Right cardiac atrium (tissue), 5 donors: ENCODE measurements at regions not wholly inside any gene's neighbourhood (a gene's known extent, or its start where the extent isn't known, plus 50 kb on each side); places are given as distances from the start of the nearest gene placed in this dataset.

Experiments used
- ATAC-seq, 2 donors: fragments of 200-7000 bp; cut with Tn5 transposase; one replicate each; pipeline versions ENCODE4 v1.8.0 to v1.9.1; 2020; ENCODE audit warnings: moderate library complexity in 2 of 2, mild to moderate bottlenecking in 1 of 2
- DNase-seq, 3 donors: peaks; one replicate each; pipeline ENCODE4 v3.0.0-alpha.2; 2020
- H3K27ac ChIP-seq: one replicate; pipeline ENCODE4 v1.5.1; 2013; ENCODE audit warnings: mild to moderate bottlenecking, low read length, control low read depth, moderate library complexity
- H3K27me3 ChIP-seq: one replicate; pipeline ENCODE4 v1.6.1; 2013; ENCODE audit not compliant: control insufficient read depth, insufficient read depth
- H3K4me1 ChIP-seq: one replicate; pipeline ENCODE4 v1.6.1; 2013; ENCODE audit warnings: low read length; ENCODE audit not compliant: control insufficient read depth, insufficient read depth
- H3K4me3 ChIP-seq: one replicate; pipeline ENCODE4 v1.5.1; 2013; ENCODE audit warnings: low read length, control low read depth
- H3K9me3 ChIP-seq: one replicate; pipeline ENCODE4 v1.6.1; 2013; ENCODE audit warnings: low read length; ENCODE audit not compliant: control insufficient read depth
- WGBS: extraction: QIAGEN DNeasy Blood & Tissue Kit; methylation state at CpG from one replicate; pipeline ENCODE4 v1.1.7; 2013; 5-methylcytosine and 5-hydroxymethylcytosine counted together
- intact Hi-C, 4 donors: fragments of 100-400 bp; cut with DNase I; formaldehyde crosslinking; loops; one replicate each; pipeline versions ENCODE4 v1.11.0 to v1.14.0; 2022 to 2023
- donor health status: healthy with polysubstance abuse.
- donor health status: DM: no; HTN: yes; CAD: no.
- donor health status: DM: no; HTN: no; CAD: no.
- donor health status: DM: no; HTN: yes; CAD: no; lungs with severe emphysema.
- donor health status: DM: yes; HTN: yes; CAD: no.

GRCh38 chr3:72442759-72443158 lies 405.5 kb downstream of the SHQ1 start:
- Histone ChIP-seq H3K4me1 (no peaks in the 10 kb centered on the region), H3K27ac (no peak overlapping the region), H3K4me3 (no peak overlapping the region), H3K27me3 (no peaks in the 10 kb centered on the region), H3K9me3 (no peaks in the 10 kb centered on the region)
- DNase-seq (no peak), ATAC-seq (no peak)
- WGBS, result 89% methylated on average over 4 of the region's 4 CpGs
- intact Hi-C loops, result loop anchor here in 1 of 4 donors (10.0 kb wide), 1 partner anchor 138 kb away; no protein-coding TSS in a partner anchor

GRCh38 chr3:72441284-72441994 lies 406.8 kb downstream of the SHQ1 start:
- ATAC-seq (no peak), DNase-seq (no peak)
- no peaks in the 10 kb centered on the region for H3K9me3 ChIP-seq
- WGBS, result 87% methylated on average over 5 of the region's 5 CpGs
- no peaks in the 10 kb centered on the region for H3K27me3 ChIP-seq
- H3K4me3 ChIP-seq, result no peak overlapping the region
- intact Hi-C loops, result loop anchor here in 1 of 4 donors (10.0 kb wide), 1 partner anchor 137 kb away; no protein-coding TSS in a partner anchor
- H3K4me1 ChIP-seq, result no peaks in the 10 kb centered on the region
- no peak overlapping the region for H3K27ac ChIP-seq

- no peak for ATAC-seq
- WGBS, result 82% methylated on average over 4 of the region's 4 CpGs
- H3K27ac ChIP-seq, result no peak overlapping the region
- H3K27me3 ChIP-seq, result no peaks in the 10 kb centered on the region
- H3K4me1 ChIP-seq, result no peaks in the 10 kb centered on the region
- H3K9me3 ChIP-seq, result no peaks in the 10 kb centered on the region
- no peak for DNase-seq
- no peak overlapping the region for H3K4me3 ChIP-seq
- intact Hi-C loops, result loop anchor here in 1 of 4 donors (10.0 kb wide), 1 partner anchor 136 kb away; no protein-coding TSS in a partner anchor
Measured at GRCh38 chr3:72440491-72440890, 407.8 kb downstream of the SHQ1 start.

GRCh38 chr3:72439321-72440183 lies 408.7 kb downstream of the SHQ1 start:
- Histone ChIP-seq H3K27ac (no peak overlapping the region), H3K9me3 (no peaks in the 10 kb centered on the region), H3K4me3 (no peak overlapping the region), H3K27me3 (no peaks in the 10 kb centered on the region), H3K4me1 (no peaks in the 10 kb centered on the region)
- intact Hi-C loops, result loop anchor here in 1 of 4 donors (10.0 kb wide), 1 partner anchor 135 kb away; no protein-coding TSS in a partner anchor
- DNase-seq (no peak), ATAC-seq (no peak)
- WGBS, result 61% methylated on average over 5 of the region's 5 CpGs

- Histone ChIP-seq H3K27me3 (no peaks in the 10 kb centered on the region), H3K27ac (no peak overlapping the region), H3K4me3 (no peak overlapping the region), H3K9me3 (no peaks in the 10 kb centered on the region), H3K4me1 (no peaks in the 10 kb centered on the region)
- WGBS, result 71% methylated on average over 5 of the region's 5 CpGs
- ATAC-seq (peak in 1 of 2 donors; percentile 32), DNase-seq (no peak)
- intact Hi-C loops, result no loop called here
Measured at GRCh38 chr3:72437661-72438406, 410.4 kb downstream of the SHQ1 start.

- intact Hi-C loops, result no loop called here
- no peak overlapping the region for H3K4me3 ChIP-seq
- no peak for ATAC-seq
- 72% methylated on average over 7 of the region's 7 CpGs for WGBS
- no peaks in the 10 kb centered on the region for H3K9me3 ChIP-seq
- H3K27me3 ChIP-seq, result no peaks in the 10 kb centered on the region
- H3K27ac ChIP-seq, result no peak overlapping the region
- H3K4me1 ChIP-seq, result no peaks in the 10 kb centered on the region
- no peak for DNase-seq
Measured at GRCh38 chr3:72436863-72437592, 411.2 kb downstream of the SHQ1 start.

- Histone ChIP-seq H3K27ac (no peak overlapping the region), H3K27me3 (no peaks in the 10 kb centered on the region), H3K4me3 (no peak overlapping the region), H3K4me1 (peaks cover 2% of the 10 kb centered on the region), H3K9me3 (no peaks in the 10 kb centered on the region)
- intact Hi-C loops, result no loop called here
- WGBS, result 55% methylated on average over 1 of the region's 1 CpG
- DNase-seq (no peak), ATAC-seq (no peak)
Measured at GRCh38 chr3:72434296-72434695, 413.9 kb downstream of the SHQ1 start.

- Histone ChIP-seq H3K27me3 (no peaks in the 10 kb centered on the region), H3K4me1 (peaks cover 3% of the 10 kb centered on the region), H3K4me3 (no peak overlapping the region), H3K9me3 (no peaks in the 10 kb centered on the region), H3K27ac (no peak overlapping the region)
- WGBS, result 90% methylated on average over 7 of the region's 7 CpGs
- no peak for DNase-seq
- no peak for ATAC-seq
- intact Hi-C loops, result no loop called here
Measured at GRCh38 chr3:72432246-72432645, 416.0 kb downstream of the SHQ1 start.

GRCh38 chr3:72429589-72430353 lies 418.5 kb downstream of the SHQ1 start:
- H3K4me1 ChIP-seq, result peaks cover 5% of the 10 kb centered on the region
- intact Hi-C loops, result no loop called here
- ATAC-seq (no peak), DNase-seq (no peak)
- H3K27me3 ChIP-seq, result no peaks in the 10 kb centered on the region
- no peak overlapping the region for H3K27ac ChIP-seq
- WGBS, result 69% methylated on average over 4 of the region's 4 CpGs
- H3K4me3 ChIP-seq, result no peak overlapping the region
- H3K9me3 ChIP-seq, result no peaks in the 10 kb centered on the region

GRCh38 chr3:72428803-72429202 lies 419.4 kb downstream of the SHQ1 start:
- WGBS, result 56% methylated on average over 4 of the region's 4 CpGs
- no peak for ATAC-seq
- H3K4me1 ChIP-seq, result peaks cover 5% of the 10 kb centered on the region

More at GRCh38 chr3:72428803-72429202, 419.4 kb downstream of the SHQ1 start:
- Histone ChIP-seq H3K27me3 (no peaks in the 10 kb centered on the region), H3K27ac (no peak overlapping the region), H3K4me3 (no peak overlapping the region), H3K9me3 (no peaks in the 10 kb centered on the region)
- DNase-seq, result no peak
- intact Hi-C loops, result no loop called here
